GM23338 (cell line): ENCODE measurements at regions not wholly inside any gene's neighbourhood (a gene's known extent, or its start where the extent isn't known, plus 50 kb on each side); places are given as distances from the start of the nearest gene placed in this dataset.

Source experiments
- ATAC-seq: fragments of 200-7000 bp; cut with Tn5 transposase; 3 replicates; pipeline ENCODE4 v1.9.1; 2020
- DNase-seq: peaks from one replicate; pipeline ENCODE4 v3.0.0-alpha.2; 2015; ENCODE audit warnings: low spot score
- H2AFZ ChIP-seq: fragments of 200-600 bp; sonication (generic); 2 replicates; pipeline ENCODE4 v1.8.0; 2016; ENCODE audit warnings: antibody characterized with exemption, mild to moderate bottlenecking, moderate library complexity
- H3F3A ChIP-seq: fragments of 200-600 bp; sonication (generic); replicated peaks from 2 replicates; pipeline ENCODE4 v1.8.0; 2017; ENCODE audit warnings: antibody characterized with exemption, mixed run types, low read depth
- H3K27ac ChIP-seq: fragments of 200-600 bp; sonication (generic); 2 replicates; pipeline ENCODE4 v1.6.1; 2016; ENCODE audit warnings: low read depth
- H3K27me3 ChIP-seq: fragments of 200-600 bp; sonication (generic); 2 replicates; pipeline ENCODE4 v1.8.0; 2016; ENCODE audit warnings: mild to moderate bottlenecking, mixed run types, moderate library complexity; ENCODE audit not compliant: insufficient read depth
- H3K36me3 ChIP-seq: fragments of 200-600 bp; sonication (generic); 2 replicates; pipeline ENCODE4 v1.8.0; 2016; ENCODE audit warnings: mild to moderate bottlenecking; ENCODE audit not compliant: insufficient read depth
- H3K4me1 ChIP-seq: fragments of 200-600 bp; sonication (generic); 2 replicates; pipeline ENCODE4 v1.8.0; 2016; ENCODE audit warnings: mild to moderate bottlenecking, moderate library complexity; ENCODE audit not compliant: insufficient read depth
- H3K4me2 ChIP-seq: fragments of 200-600 bp; sonication (generic); 2 replicates; pipeline ENCODE4 v1.7.1; 2017; ENCODE audit warnings: mixed run types
- H3K4me3 ChIP-seq: fragments of 200-600 bp; sonication (generic); 2 replicates; pipeline ENCODE4 v1.6.1; 2016; ENCODE audit warnings: mixed run types
- H3K79me2 ChIP-seq: fragments of 200-600 bp; sonication (generic); replicated peaks from 2 replicates; pipeline ENCODE4 v1.8.0; 2017; ENCODE audit warnings: mild to moderate bottlenecking; ENCODE audit not compliant: insufficient read depth
- H3K9me2 ChIP-seq: fragments of 200-600 bp; sonication (generic); 2 replicates; pipeline ENCODE4 v1.8.0; 2017; ENCODE audit not compliant: insufficient read depth
- H4K20me1 ChIP-seq: fragments of 200-600 bp; sonication (generic); replicated peaks from 2 replicates; pipeline ENCODE4 v1.8.0; 2017; ENCODE audit warnings: mild to moderate bottlenecking; ENCODE audit not compliant: insufficient read depth
- H3K27ac Mint-ChIP-seq: 2 replicates; pipeline ENCODE4 v1.8.0; 2020; ENCODE audit warnings: inconsistent platforms, mild to moderate bottlenecking, moderate library complexity, mixed read lengths
- H3K27me3 Mint-ChIP-seq: 3 replicates; pipeline ENCODE4 v1.8.0; 2022; ENCODE audit warnings: low read depth, mild to moderate bottlenecking, moderate library complexity, mixed read lengths, inconsistent platforms; ENCODE audit not compliant: insufficient read depth, poor library complexity
- H3K36me3 Mint-ChIP-seq: 3 replicates; pipeline ENCODE4 v1.8.0; 2021; ENCODE audit warnings: low read depth, mild to moderate bottlenecking, inconsistent platforms, moderate library complexity, mixed read lengths
- H3K4me1 Mint-ChIP-seq: 3 replicates; pipeline ENCODE4 v1.8.0; 2020; ENCODE audit warnings: mild to moderate bottlenecking, inconsistent platforms, mixed read lengths
- H3K4me3 Mint-ChIP-seq: 3 replicates; pipeline ENCODE4 v1.8.0; 2021; ENCODE audit warnings: moderate library complexity, mild to moderate bottlenecking, inconsistent platforms, mixed read lengths
- H3K9me3 Mint-ChIP-seq: 3 replicates; pipeline ENCODE4 v1.8.0; 2020; ENCODE audit warnings: moderate library complexity, mild to moderate bottlenecking, inconsistent platforms, mixed read lengths
- CREB1 ChIP-seq: fragments of 250-450 bp; sonication (Bioruptor Pico); IDR thresholded peaks from 2 replicates; pipeline ENCODE4 v1.5.0; 2020; ENCODE audit warnings: low read depth, mild to moderate bottlenecking, moderate library complexity
- CTCF ChIP-seq, 2 experiments: fragments of 200-600 bp in 1 of 2; sonication (generic) in 1 of 2; conservative IDR thresholded peaks; 2 replicates each; pipeline versions ENCODE4 v1.5.1 to v1.6.1; 2016 to 2017; ENCODE audit warnings: antibody characterized with exemption in 2 of 2, low read depth in 2 of 2, mild to moderate bottlenecking in 2 of 2, moderate library complexity in 1 of 2
- ETS1 ChIP-seq: IDR thresholded peaks from 2 replicates; pipeline ENCODE4 v1.6.1; 2016; ENCODE audit warnings: antibody characterized with exemption
- EZH2 ChIP-seq: fragments of 200-600 bp; sonication (generic); IDR thresholded peaks from one replicate; pipeline ENCODE4 v1.8.0; 2017; ENCODE audit warnings: antibody characterized with exemption, mild to moderate bottlenecking, low read depth; ENCODE audit not compliant: unreplicated experiment
- EZH2phosphoT487 ChIP-seq: fragments of 200-600 bp; sonication (generic); IDR thresholded peaks from one replicate; pipeline ENCODE4 v1.8.1; 2018; ENCODE audit warnings: antibody characterized with exemption; ENCODE audit not compliant: unreplicated experiment
- JUNB ChIP-seq: IDR thresholded peaks from one replicate; pipeline ENCODE4 v1.6.1; 2016; ENCODE audit warnings: antibody characterized with exemption; ENCODE audit not compliant: unreplicated experiment
- NANOG ChIP-seq: IDR thresholded peaks from 2 replicates; pipeline ENCODE4 v1.6.1; 2016; ENCODE audit warnings: antibody characterized with exemption, borderline replicate concordance
- POLR2AphosphoS5 ChIP-seq: IDR thresholded peaks from 2 replicates; pipeline ENCODE4 v1.6.1; 2016; ENCODE audit warnings: antibody characterized with exemption, low read depth
- REST ChIP-seq: IDR thresholded peaks from one replicate; pipeline ENCODE4 v1.6.1; 2018; ENCODE audit warnings: antibody characterized with exemption; ENCODE audit not compliant: unreplicated experiment
- STAT1 ChIP-seq: IDR thresholded peaks from one replicate; pipeline ENCODE4 v1.6.1; 2016; ENCODE audit warnings: antibody characterized with exemption; ENCODE audit not compliant: unreplicated experiment
- ZNF114 ChIP-seq: fragments of 250-450 bp; sonication (Bioruptor Pico); IDR thresholded peaks from 2 replicates; pipeline ENCODE4 v1.5.0; 2020; ENCODE audit warnings: mild to moderate bottlenecking, moderate library complexity
- ZNF331 ChIP-seq: fragments of 250-450 bp; sonication (Bioruptor Pico); IDR thresholded peaks from 2 replicates; pipeline ENCODE4 v1.5.0; 2020; ENCODE audit warnings: low read depth, mild to moderate bottlenecking, moderate library complexity
- ZNF462 ChIP-seq: fragments of 250-450 bp; sonication (Bioruptor Pico); IDR thresholded peaks from 2 replicates; pipeline ENCODE4 v1.5.0; 2020; ENCODE audit warnings: mild to moderate bottlenecking, moderate library complexity

- Histone ChIP-seq H3K4me3 (no peak overlapping the region), H4K20me1 (no peaks in the 10 kb centered on the region), H3K4me1 (no peaks in the 10 kb centered on the region), H3K79me2 (no peaks in the 10 kb centered on the region), H3F3A (no peaks in the 10 kb centered on the region), H3K36me3 (no peaks in the 10 kb centered on the region), H2AFZ (no peak overlapping the region), H3K4me2 (no peak overlapping the region), H3K9me2 (no peaks in the 10 kb centered on the region), H3K27me3 (no peaks in the 10 kb centered on the region), H3K27ac (no peak overlapping the region)
- ATAC-seq (no peak), DNase-seq (no peak)
- Mint-ChIP-seq H3K4me3 (no peak overlapping the region), H3K27ac (no peak overlapping the region), H3K36me3 (no peaks in the 10 kb centered on the region), H3K27me3 (no peaks in the 10 kb centered on the region), H3K4me1 (peaks cover 7% of the 10 kb centered on the region; the same call in 1 of the 3 replicates), H3K9me3 (no peaks in the 10 kb centered on the region)
- no peak for TF ChIP-seq ZNF331
- no peak for TF ChIP-seq EZH2
- TF ChIP-seq EZH2phosphoT487: no peak
- TF ChIP-seq ZNF462 (CRISPR knock-in tag): no peak
- no peak for TF ChIP-seq ETS1
- no peak for TF ChIP-seq CTCF (conservative IDR thresholded peaks at IDR 0.05; ENCODE audit: low read depth in 2 of 2)
- no peak for TF ChIP-seq JUNB
- no peak for TF ChIP-seq POLR2AphosphoS5
- TF ChIP-seq NANOG: no peak
- no peak for TF ChIP-seq REST
- no peak for TF ChIP-seq CREB1 (CRISPR knock-in tag)
- TF ChIP-seq STAT1: no peak
- no peak for TF ChIP-seq ZNF114 (CRISPR knock-in tag)
Observed at GRCh38 chr13:61052175-61052574, 363.5 kb downstream of the PCDH20 start.
